ENCODE measurements at regions not wholly inside any gene's neighbourhood (a gene's known extent, or its start where the extent isn't known, plus 50 kb on each side); places are given as distances from the start of the nearest gene placed in this dataset.
"Not testable (repeated sequence)": the region's sequence is repeated elsewhere in the genome, so short reads cannot be mapped to it uniquely, and the experiment has no call there.

- H3K9me3 ChIP-seq, result peaks cover 11% of the 10 kb centered on the region
- ATAC-seq (no peak), DNase-seq (no peak)
- no peaks in the 10 kb centered on the region for H3K4me1 ChIP-seq (ENCODE audit: low read depth)
- H3K4me3 ChIP-seq, result no peak overlapping the region
- H3K36me3 ChIP-seq (ENCODE audit: low read depth), result no peaks in the 10 kb centered on the region
- intact Hi-C loops (cut with DNase I, micrococcal nuclease), result no loop called here
- TF ChIP-seq CTCF (IDR thresholded peaks at IDR 0.05), result no peak
These were observed 2102.1 kb upstream of the RAG2 start for GRCh38 chr11:38700111-38700510.

- Histone ChIP-seq H3K36me3 (ENCODE audit: low read depth) (no peaks in the 10 kb centered on the region), H3K9me3 (peaks cover 22% of the 10 kb centered on the region), H3K4me1 (ENCODE audit: low read depth) (no peaks in the 10 kb centered on the region), H3K4me3 (no peak overlapping the region)
- intact Hi-C loops (cut with DNase I, micrococcal nuclease), result no loop called here
- no peak for ATAC-seq
- DNase-seq, result no peak
- no peak for TF ChIP-seq CTCF (IDR thresholded peaks at IDR 0.05)
These were observed 2095.3 kb upstream of the RAG2 start for GRCh38 chr11:38693306-38693705.

- DNase-seq; ATAC-seq; H3K4me1 ChIP-seq (ENCODE audit: low read depth); H3K4me3 ChIP-seq; intact Hi-C loops (cut with DNase I, micrococcal nuclease); H3K36me3 ChIP-seq (ENCODE audit: low read depth): not testable (repeated sequence)
- peaks cover 16% of the 10 kb centered on the region for H3K9me3 ChIP-seq
These were observed 2092.2 kb upstream of the RAG2 start for GRCh38 chr11:38690211-38690610.

GRCh38 chr11:38687008-38687407, 2089.0 kb upstream of the RAG2 start:
- Histone ChIP-seq H3K9me3 (no peaks in the 10 kb centered on the region), H3K4me1 (ENCODE audit: low read depth) (no peaks in the 10 kb centered on the region), H3K4me3 (no peak overlapping the region), H3K36me3 (ENCODE audit: low read depth) (no peaks in the 10 kb centered on the region)
- ATAC-seq (no peak), DNase-seq (no peak)
- no peak for TF ChIP-seq CTCF (IDR thresholded peaks at IDR 0.05)
- intact Hi-C loops (cut with DNase I, micrococcal nuclease), result no loop called here

- intact Hi-C loops (cut with DNase I, micrococcal nuclease), result no loop called here
- no peak overlapping the region for H3K4me3 ChIP-seq
- no peak for DNase-seq
- H3K9me3 ChIP-seq, result no peaks in the 10 kb centered on the region
- H3K4me1 ChIP-seq (ENCODE audit: low read depth), result no peaks in the 10 kb centered on the region
- no peak for ATAC-seq
- no peak for TF ChIP-seq CTCF (IDR thresholded peaks at IDR 0.05)
- no peaks in the 10 kb centered on the region for H3K36me3 ChIP-seq (ENCODE audit: low read depth)
These were observed 2085.4 kb upstream of the RAG2 start for GRCh38 chr11:38683484-38683883.

- intact Hi-C loops (cut with DNase I, micrococcal nuclease), result no loop called here
- no peaks in the 10 kb centered on the region for H3K4me1 ChIP-seq (ENCODE audit: low read depth)
- no peak for DNase-seq
- H3K4me3 ChIP-seq, result no peak overlapping the region
- no peak for ATAC-seq
- peaks cover 6% of the 10 kb centered on the region for H3K9me3 ChIP-seq
- no peak for TF ChIP-seq CTCF (IDR thresholded peaks at IDR 0.05)
- H3K36me3 ChIP-seq (ENCODE audit: low read depth), result no peaks in the 10 kb centered on the region
These were observed 2082.7 kb upstream of the RAG2 start for GRCh38 chr11:38680746-38681145.

Data from mucosa of descending colon (tissue), 3 donors.